WERI-Rb-1 (cell line): ENCODE measurements at regions not wholly inside any gene's neighbourhood (a gene's known extent, or its start where the extent isn't known, plus 50 kb on each side); places are given as distances from the start of the nearest gene placed in this dataset.
A peak's percentile ranks its signal among the peaks of the same experiment; 100 is the strongest.

Experiments used
- DNase-seq: peaks from one replicate; pipeline ENCODE4 v3.0.0-alpha.2; 2020
- H3K27ac ChIP-seq: fragments of 250-450 bp; sonication (Bioruptor Pico); 2 replicates; pipeline ENCODE4 v1.5.1; 2020; ENCODE audit warnings: mild to moderate bottlenecking, moderate library complexity
- H3K27me3 ChIP-seq: fragments of 250-450 bp; sonication (Bioruptor Pico); 2 replicates; pipeline ENCODE4 v1.5.1; 2021; ENCODE audit warnings: mild to moderate bottlenecking, low read depth, moderate library complexity; ENCODE audit not compliant: insufficient read depth, severe bottlenecking
- H3K36me3 ChIP-seq: fragments of 250-450 bp; sonication (Bioruptor Pico); 2 replicates; pipeline ENCODE4 v1.5.1; 2020; ENCODE audit warnings: mild to moderate bottlenecking, moderate library complexity
- H3K4me3 ChIP-seq: 2 replicates; pipeline ENCODE4 v1.5.1; 2011; ENCODE audit warnings: low read depth, mild to moderate bottlenecking, control low read depth, low read length
- H3K9me3 ChIP-seq: fragments of 250-450 bp; sonication (Bioruptor Pico); 2 replicates; pipeline ENCODE4 v1.5.1; 2021; ENCODE audit warnings: mild to moderate bottlenecking, moderate library complexity; ENCODE audit not compliant: severe bottlenecking
- CTCF ChIP-seq: IDR thresholded peaks from 2 replicates; pipeline ENCODE4 v1.5.1; 2011; ENCODE audit warnings: low read depth, mild to moderate bottlenecking, control low read depth, inconsistent platforms, low read length

GRCh38 chr3:163626753-163627152 is 1451.5 kb downstream of the SI start:
- Histone ChIP-seq H3K4me3 (no peak overlapping the region), H3K27ac (no peak overlapping the region), H3K9me3 (no peaks in the 10 kb centered on the region), H3K36me3 (no peaks in the 10 kb centered on the region), H3K27me3 (no peaks in the 10 kb centered on the region)
- no peak for TF ChIP-seq CTCF
- DNase-seq: no peak

- Histone ChIP-seq H3K4me3 (no peak overlapping the region), H3K36me3 (no peaks in the 10 kb centered on the region), H3K27me3 (no peaks in the 10 kb centered on the region), H3K27ac (no peak overlapping the region), H3K9me3 (no peaks in the 10 kb centered on the region)
- peak; percentile 64 for TF ChIP-seq CTCF
- peak; percentile 45 for DNase-seq
Observed at GRCh38 chr3:163622384-163622783, 1455.9 kb downstream of the SI start.

GRCh38 chr3:163614886-163615285 is 1463.4 kb downstream of the SI start:
- Histone ChIP-seq H3K9me3 (no peaks in the 10 kb centered on the region), H3K36me3 (no peaks in the 10 kb centered on the region), H3K27me3 (no peaks in the 10 kb centered on the region), H3K27ac (no peak overlapping the region), H3K4me3 (no peak overlapping the region)
- TF ChIP-seq CTCF: no peak
- DNase-seq: no peak

GRCh38 chr3:163605915-163606314 is 1472.4 kb downstream of the SI start:
- Histone ChIP-seq H3K36me3 (no peaks in the 10 kb centered on the region), H3K4me3 (no peak overlapping the region), H3K27ac (no peak overlapping the region), H3K27me3 (no peaks in the 10 kb centered on the region), H3K9me3 (no peaks in the 10 kb centered on the region)
- no peak for DNase-seq
- no peak for TF ChIP-seq CTCF

GRCh38 chr3:163601426-163601825 is 1476.9 kb downstream of the SI start:
- no peak for TF ChIP-seq CTCF
- H3K27me3 ChIP-seq: no peaks in the 10 kb centered on the region
- no peak overlapping the region for H3K4me3 ChIP-seq
- no peak overlapping the region for H3K27ac ChIP-seq
- H3K9me3 ChIP-seq: no peaks in the 10 kb centered on the region
- no peaks in the 10 kb centered on the region for H3K36me3 ChIP-seq
- DNase-seq: no peak

- H3K9me3 ChIP-seq: no peaks in the 10 kb centered on the region
- H3K36me3 ChIP-seq: no peaks in the 10 kb centered on the region
- H3K27me3 ChIP-seq: no peaks in the 10 kb centered on the region
- TF ChIP-seq CTCF: no peak
- no peak overlapping the region for H3K27ac ChIP-seq
- DNase-seq: no peak
- H3K4me3 ChIP-seq: no peak overlapping the region
Observed at GRCh38 chr3:163587342-163587741, 1491.0 kb downstream of the SI start.
